GM12878 (cell line): ENCODE measurements at regions not wholly inside any gene's neighbourhood (a gene's known extent, or its start where the extent isn't known, plus 50 kb on each side); places are given as distances from the start of the nearest gene placed in this dataset.

ENCODE experiments used
- ATAC-seq: fragments of 200-7000 bp; cut with Tn5 transposase; 3 replicates; pipeline ENCODE4 v1.9.1; 2020; ENCODE audit warnings: mild to moderate bottlenecking, moderate library complexity
- BruUV-seq: library from RNA; stranded (reverse); fragments of 400-500 nt; replicated peaks from 2 replicates; lab custom pipeline; 2021; lab: Mats Ljungman, UMichigan
- CTCF ChIA-PET: fragments of 300-600 bp; sonication (Branson Sonifier 250); formaldehyde crosslinking; extraction: SDS; loops from one replicate; lab custom pipeline; 2021; ENCODE audit warnings: inconsistent platforms; lab: Yijun Ruan, JAX
- POLR2A ChIA-PET: fragments of 350-600 bp; formaldehyde crosslinking; extraction: SDS; loops from one replicate; lab custom pipeline; 2021; ENCODE audit warnings: inconsistent platforms; lab: Charles Lee
- RAD21 ChIA-PET: fragments of 300-600 bp; sonication (Branson Sonifier 250); formaldehyde crosslinking; loops from one replicate; lab custom pipeline; 2023; ENCODE audit warnings: antibody characterized with exemption; ENCODE audit not compliant: unreplicated experiment; lab: Charles Lee
- SMC1A ChIA-PET: fragments of 300-600 bp; sonication (Branson Sonifier 250); formaldehyde crosslinking; loops from one replicate; lab custom pipeline; 2023; ENCODE audit not compliant: unreplicated experiment, uncharacterized antibody; lab: Charles Lee
- DNase-seq: peaks from one replicate; pipeline ENCODE4 v3.0.0-alpha.2; 2011; ENCODE audit warnings: low read depth, low spot score
- FAIRE-seq: peaks from 3 replicates; lab custom pipeline; 2011; peaks lifted over from hg19 to GRCh38; lab: Jason Lieb, UNC
- H2AFZ ChIP-seq: 2 replicates; pipeline ENCODE4 v1.6.0; 2011; ENCODE audit warnings: low read depth, low read length, control low read depth; ENCODE audit not compliant: control insufficient read depth
- H3K27ac ChIP-seq: 2 replicates; pipeline ENCODE4 v1.5.1; 2011; ENCODE audit warnings: control low read depth; ENCODE audit not compliant: control insufficient read depth, insufficient read depth
- H3K27me3 ChIP-seq, 2 experiments: replicated peaks in 1 of 2; 2 replicates each; pipeline versions ENCODE4 v1.6.0 to v1.6.1; 2011; ENCODE audit warnings: low read length in 1 of 2; ENCODE audit not compliant: control insufficient read depth in 2 of 2, insufficient read depth in 2 of 2
- H3K36me3 ChIP-seq, 2 experiments: 2 replicates each; pipeline ENCODE4 v1.5.1; 2011; ENCODE audit warnings: low read length in 1 of 2; ENCODE audit not compliant: control insufficient read depth in 2 of 2, insufficient read depth in 2 of 2
- H3K4me1 ChIP-seq: 2 replicates; pipeline ENCODE4 v1.6.1; 2011; ENCODE audit warnings: mild to moderate bottlenecking, low read length, moderate library complexity, mixed read lengths; ENCODE audit not compliant: control insufficient read depth, insufficient read depth
- H3K4me2 ChIP-seq: 2 replicates; pipeline ENCODE4 v1.6.0; 2011; ENCODE audit warnings: control low read depth; ENCODE audit not compliant: control insufficient read depth, insufficient read depth
- H3K4me3 ChIP-seq: fragments of 200-600 bp; sonication (generic); 2 replicates; pipeline ENCODE4 v1.5.1; 2016
- H3K79me2 ChIP-seq: 2 replicates; pipeline ENCODE4 v1.6.0; 2011; ENCODE audit warnings: low read length; ENCODE audit not compliant: control insufficient read depth, insufficient read depth
- H3K9ac ChIP-seq: 2 replicates; pipeline ENCODE4 v1.8.0; 2011; ENCODE audit warnings: low read length, control low read depth, mixed read lengths; ENCODE audit not compliant: control insufficient read depth, insufficient read depth
- H3K9me3 ChIP-seq: replicated peaks from 3 replicates; pipeline ENCODE4 v1.5.1; 2011; ENCODE audit warnings: mild to moderate bottlenecking, low read length; ENCODE audit not compliant: control insufficient read depth, insufficient read depth
- H4K20me1 ChIP-seq: 2 replicates; pipeline ENCODE4 v1.6.0; 2011; ENCODE audit not compliant: control insufficient read depth, insufficient read depth
- ETV6 ChIP-seq, 2 experiments: fragments of 450-650 bp in 1 of 2; IDR thresholded peaks in 1 of 2; conservative IDR thresholded peaks in 1 of 2; 2 replicates each; pipeline ENCODE4 v1.6.1; 2014; ENCODE audit warnings: antibody characterized with exemption in 1 of 2, borderline replicate concordance in 1 of 2, low read depth in 1 of 2, mild to moderate bottlenecking in 1 of 2, moderate library complexity in 1 of 2
- EZH2 ChIP-seq: IDR thresholded peaks from 2 replicates; pipeline ENCODE4 v1.6.1; 2012; ENCODE audit warnings: low read depth, mild to moderate bottlenecking, control low read depth, inconsistent platforms, low read length, borderline replicate concordance; ENCODE audit not compliant: control insufficient read depth
- HDAC2 ChIP-seq: fragments of 200-600 bp; sonication (generic); IDR thresholded peaks from 2 replicates; pipeline ENCODE4 v1.6.1; 2017
- HDAC6 ChIP-seq: fragments of 200-600 bp; sonication (generic); IDR thresholded peaks from one replicate; pipeline ENCODE4 v1.8.0; 2017; ENCODE audit warnings: antibody characterized with exemption; ENCODE audit not compliant: unreplicated experiment
- IKZF1 ChIP-seq: fragments of 450-650 bp; conservative IDR thresholded peaks from 2 replicates; pipeline ENCODE4 v1.6.1; 2017; ENCODE audit warnings: antibody characterized with exemption, mild to moderate bottlenecking
- KLF5 ChIP-seq: fragments of 450-650 bp; IDR thresholded peaks from 2 replicates; pipeline ENCODE4 v1.6.1; 2014; ENCODE audit warnings: mild to moderate bottlenecking; ENCODE audit not compliant: partially characterized antibody
- MXI1 ChIP-seq: fragments of 150-350 bp; IDR thresholded peaks from 2 replicates; pipeline ENCODE4 v1.6.1; 2011; ENCODE audit warnings: low read depth, mild to moderate bottlenecking, inconsistent platforms, low read length, improper control_type of control experiment
- NFYA ChIP-seq: IDR thresholded peaks from 2 replicates; pipeline ENCODE4 v1.6.1; 2011; ENCODE audit warnings: low read depth, mild to moderate bottlenecking, low read length, improper control_type of control experiment, borderline replicate concordance
- SMAD5 ChIP-seq: IDR thresholded peaks from 2 replicates; pipeline ENCODE4 v1.6.1; 2016; ENCODE audit warnings: antibody characterized with exemption, low read depth
- TAF1 ChIP-seq: IDR thresholded peaks from 2 replicates; pipeline ENCODE4 v1.6.1; 2011; ENCODE audit warnings: mild to moderate bottlenecking, low read depth, low read length, borderline replicate concordance
- ZBED1 ChIP-seq: IDR thresholded peaks from 2 replicates; pipeline ENCODE4 v1.6.1; 2016; ENCODE audit warnings: borderline replicate concordance
- WGBS: methylation state at CpG from one replicate; pipeline ENCODE4 v1.1.6; 2016; ENCODE audit warnings: low lambda C conversion rate; ENCODE audit not compliant: insufficient replicate concordance, insufficient coverage; ENCODE audit errors: missing lambda C conversion rate; 5-methylcytosine and 5-hydroxymethylcytosine counted together
- in situ Hi-C: fragments of 300-500 bp; cut with MboI; formaldehyde crosslinking; loops from 9 replicates; pipeline ENCODE4 v1.14.3; 2018; ENCODE audit warnings: mixed read lengths
- intact Hi-C: fragments of 100-400 bp; cut with micrococcal nuclease; formaldehyde crosslinking; loops from one replicate; pipeline ENCODE4 v1.14.2; 2022; ENCODE audit not compliant: unreplicated experiment
- TF ChIP-seq, protein P1 (sequence below): fragments of 450-650 bp; IDR thresholded peaks from 2 replicates; pipeline ENCODE4 v1.6.1; 2016; ENCODE audit warnings: mild to moderate bottlenecking
- TF ChIP-seq, protein P2 (sequence below): IDR thresholded peaks from 2 replicates; pipeline ENCODE4 v1.6.1; 2012; ENCODE audit warnings: low read depth, low read length, improper control_type of control experiment
- TF ChIP-seq, protein P3 (sequence below): fragments of 150-350 bp; IDR thresholded peaks from 2 replicates; pipeline ENCODE4 v1.6.1; 2014; ENCODE audit warnings: mild to moderate bottlenecking, low read depth, low read length
- TF ChIP-seq, protein P4 (sequence below): fragments of 450-650 bp; IDR thresholded peaks from 2 replicates; pipeline ENCODE4 v1.6.1; 2018; ENCODE audit warnings: mild to moderate bottlenecking, low read depth, moderate library complexity; ENCODE audit not compliant: partially characterized antibody

DNA sequence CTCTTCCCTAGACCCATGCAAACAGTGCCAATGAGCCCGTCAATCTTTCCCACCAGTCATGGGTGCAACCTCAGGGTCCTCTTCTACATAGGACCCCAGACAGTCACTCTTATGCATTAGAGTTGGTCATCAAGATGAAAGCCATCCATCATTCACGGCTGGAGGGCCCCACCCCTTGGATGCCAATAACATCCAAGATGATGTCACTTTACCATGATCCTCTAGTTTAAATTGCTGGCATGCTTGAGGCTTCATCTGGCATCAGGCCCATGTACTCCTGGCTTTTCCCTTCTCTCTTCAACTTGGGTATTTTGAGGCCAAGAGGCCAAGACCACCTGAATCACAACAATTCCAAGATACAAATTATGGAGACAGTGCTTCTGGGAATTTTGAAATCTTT lies 91.1 kb upstream of the MAPK4 start:
- no TSS peak for BruUV-seq
- CTCF ChIA-PET: no interaction called here
- no peaks in the 10 kb centered on the region for H3K4me1 ChIP-seq

More for the DNA sequence above, 91.1 kb upstream of the MAPK4 start:
- H2AFZ ChIP-seq: no peak overlapping the region
- no peaks in the 10 kb centered on the region for H4K20me1 ChIP-seq
- 0 out of 4 replicates have a peak, but pooled peaks cover 0 to 2% of the 10 kb centered on the region in 2 experiments for H3K27me3 ChIP-seq
- H3K36me3 ChIP-seq: no peaks in the 10 kb centered on the region
- in situ Hi-C loops (no loop called here), intact Hi-C loops (no loop called here)
- H3K9me3 ChIP-seq: no peaks in the 10 kb centered on the region
- no peak overlapping the region for H3K9ac ChIP-seq
- SMC1A ChIA-PET: interaction anchor here (1.4 kb wide), 1 partner anchor 11 kb away, joined by 5 read pairs; no protein-coding TSS in a partner anchor
- H3K4me2 ChIP-seq: no peak overlapping the region
- DNase-seq (no peak), FAIRE-seq (no peak), ATAC-seq (no peak)
- no peak overlapping the region for H3K27ac ChIP-seq
- H3K79me2 ChIP-seq: no peaks in the 10 kb centered on the region
- RAD21 ChIA-PET: no interaction called here
- H3K4me3 ChIP-seq: no peak overlapping the region
- no peak for TF ChIP-seq HDAC6
- no peak for TF ChIP-seq NFYA
- TF ChIP-seq TAF1: no peak
- TF ChIP-seq, protein P1, sequence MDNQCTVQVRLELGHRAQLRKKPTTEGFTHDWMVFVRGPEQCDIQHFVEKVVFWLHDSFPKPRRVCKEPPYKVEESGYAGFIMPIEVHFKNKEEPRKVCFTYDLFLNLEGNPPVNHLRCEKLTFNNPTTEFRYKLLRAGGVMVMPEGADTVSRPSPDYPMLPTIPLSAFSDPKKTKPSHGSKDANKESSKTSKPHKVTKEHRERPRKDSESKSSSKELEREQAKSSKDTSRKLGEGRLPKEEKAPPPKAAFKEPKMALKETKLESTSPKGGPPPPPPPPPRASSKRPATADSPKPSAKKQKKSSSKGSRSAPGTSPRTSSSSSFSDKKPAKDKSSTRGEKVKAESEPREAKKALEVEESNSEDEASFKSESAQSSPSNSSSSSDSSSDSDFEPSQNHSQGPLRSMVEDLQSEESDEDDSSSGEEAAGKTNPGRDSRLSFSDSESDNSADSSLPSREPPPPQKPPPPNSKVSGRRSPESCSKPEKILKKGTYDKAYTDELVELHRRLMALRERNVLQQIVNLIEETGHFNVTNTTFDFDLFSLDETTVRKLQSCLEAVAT: no peak
- TF ChIP-seq ZBED1: no peak
- TF ChIP-seq, protein P2, sequence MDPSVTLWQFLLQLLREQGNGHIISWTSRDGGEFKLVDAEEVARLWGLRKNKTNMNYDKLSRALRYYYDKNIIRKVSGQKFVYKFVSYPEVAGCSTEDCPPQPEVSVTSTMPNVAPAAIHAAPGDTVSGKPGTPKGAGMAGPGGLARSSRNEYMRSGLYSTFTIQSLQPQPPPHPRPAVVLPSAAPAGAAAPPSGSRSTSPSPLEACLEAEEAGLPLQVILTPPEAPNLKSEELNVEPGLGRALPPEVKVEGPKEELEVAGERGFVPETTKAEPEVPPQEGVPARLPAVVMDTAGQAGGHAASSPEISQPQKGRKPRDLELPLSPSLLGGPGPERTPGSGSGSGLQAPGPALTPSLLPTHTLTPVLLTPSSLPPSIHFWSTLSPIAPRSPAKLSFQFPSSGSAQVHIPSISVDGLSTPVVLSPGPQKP: no peak
- no peak for TF ChIP-seq IKZF1
- TF ChIP-seq SMAD5: no peak
- no peak for TF ChIP-seq ETV6 (conservative IDR thresholded peaks at IDR 0.05 in 1 of 2, IDR thresholded peaks at IDR 0.05 in 1 of 2; ENCODE audit: borderline replicate concordance in 1 of 2, low read depth in 1 of 2)
- TF ChIP-seq, protein P3, sequence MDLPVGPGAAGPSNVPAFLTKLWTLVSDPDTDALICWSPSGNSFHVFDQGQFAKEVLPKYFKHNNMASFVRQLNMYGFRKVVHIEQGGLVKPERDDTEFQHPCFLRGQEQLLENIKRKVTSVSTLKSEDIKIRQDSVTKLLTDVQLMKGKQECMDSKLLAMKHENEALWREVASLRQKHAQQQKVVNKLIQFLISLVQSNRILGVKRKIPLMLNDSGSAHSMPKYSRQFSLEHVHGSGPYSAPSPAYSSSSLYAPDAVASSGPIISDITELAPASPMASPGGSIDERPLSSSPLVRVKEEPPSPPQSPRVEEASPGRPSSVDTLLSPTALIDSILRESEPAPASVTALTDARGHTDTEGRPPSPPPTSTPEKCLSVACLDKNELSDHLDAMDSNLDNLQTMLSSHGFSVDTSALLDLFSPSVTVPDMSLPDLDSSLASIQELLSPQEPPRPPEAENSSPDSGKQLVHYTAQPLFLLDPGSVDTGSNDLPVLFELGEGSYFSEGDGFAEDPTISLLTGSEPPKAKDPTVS: no peak
- no peak for TF ChIP-seq KLF5
- TF ChIP-seq, protein P4, sequence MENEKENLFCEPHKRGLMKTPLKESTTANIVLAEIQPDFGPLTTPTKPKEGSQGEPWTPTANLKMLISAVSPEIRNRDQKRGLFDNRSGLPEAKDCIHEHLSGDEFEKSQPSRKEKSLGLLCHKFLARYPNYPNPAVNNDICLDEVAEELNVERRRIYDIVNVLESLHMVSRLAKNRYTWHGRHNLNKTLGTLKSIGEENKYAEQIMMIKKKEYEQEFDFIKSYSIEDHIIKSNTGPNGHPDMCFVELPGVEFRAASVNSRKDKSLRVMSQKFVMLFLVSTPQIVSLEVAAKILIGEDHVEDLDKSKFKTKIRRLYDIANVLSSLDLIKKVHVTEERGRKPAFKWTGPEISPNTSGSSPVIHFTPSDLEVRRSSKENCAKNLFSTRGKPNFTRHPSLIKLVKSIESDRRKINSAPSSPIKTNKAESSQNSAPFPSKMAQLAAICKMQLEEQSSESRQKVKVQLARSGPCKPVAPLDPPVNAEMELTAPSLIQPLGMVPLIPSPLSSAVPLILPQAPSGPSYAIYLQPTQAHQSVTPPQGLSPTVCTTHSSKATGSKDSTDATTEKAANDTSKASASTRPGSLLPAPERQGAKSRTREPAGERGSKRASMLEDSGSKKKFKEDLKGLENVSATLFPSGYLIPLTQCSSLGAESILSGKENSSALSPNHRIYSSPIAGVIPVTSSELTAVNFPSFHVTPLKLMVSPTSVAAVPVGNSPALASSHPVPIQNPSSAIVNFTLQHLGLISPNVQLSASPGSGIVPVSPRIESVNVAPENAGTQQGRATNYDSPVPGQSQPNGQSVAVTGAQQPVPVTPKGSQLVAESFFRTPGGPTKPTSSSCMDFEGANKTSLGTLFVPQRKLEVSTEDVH: no peak
- no peak for TF ChIP-seq EZH2
- no peak for TF ChIP-seq HDAC2
- no peak for TF ChIP-seq MXI1
- 0% methylated on average over 2 of the region's 2 CpGs for WGBS
- POLR2A ChIA-PET: no interaction called here
